Heart right ventricle (tissue), 16 donors: ENCODE measurements at regions not wholly inside any gene's neighbourhood (a gene's known extent, or its start where the extent isn't known, plus 50 kb on each side); places are given as distances from the start of the nearest gene placed in this dataset.

Experiments
- ATAC-seq, 8 donors: fragments of 200-7000 bp; cut with Tn5 transposase; one replicate each; pipeline ENCODE4 v1.9.1; 2020; ENCODE audit warnings: mild to moderate bottlenecking in 8 of 8, moderate library complexity in 8 of 8, moderate number of reproducible peaks in 1 of 8
- DNase-seq, 2 donors: peaks; one replicate each; pipeline ENCODE4 v3.0.0-alpha.2; 2020
- H3K27ac ChIP-seq, 10 donors: fragments of 200-600 bp; sonication (generic) in 2 of 10; one replicate each; pipeline versions ENCODE4 v1.5.0 to v1.8.0; 2020 to 2022; ENCODE audit warnings: mild to moderate bottlenecking in 3 of 10
- H3K27me3 ChIP-seq, 7 donors: fragments of 200-600 bp; one replicate each; pipeline ENCODE4 v1.8.0; 2021 to 2022; ENCODE audit warnings: mild to moderate bottlenecking in 2 of 7
- H3K36me3 ChIP-seq, 9 donors: fragments of 200-600 bp; sonication (generic) in 1 of 9; one replicate each; pipeline versions ENCODE4 v1.5.0 to v1.8.0; 2020 to 2022; ENCODE audit warnings: mild to moderate bottlenecking in 2 of 9
- H3K4me1 ChIP-seq, 9 donors: fragments of 200-600 bp; sonication (generic) in 1 of 9; one replicate each; pipeline versions ENCODE4 v1.5.0 to v1.8.0; 2020 to 2022; ENCODE audit warnings: mild to moderate bottlenecking in 4 of 9
- H3K4me3 ChIP-seq, 10 donors: fragments of 200-600 bp; sonication (generic) in 2 of 10; one replicate each; pipeline versions ENCODE4 v1.5.0 to v1.8.0; 2020 to 2022; ENCODE audit warnings: mild to moderate bottlenecking in 7 of 10, moderate library complexity in 2 of 10
- H3K9me3 ChIP-seq, 11 donors: fragments of 200-600 bp in 10 of 11; sonication (generic) in 2 of 11; one replicate each; pipeline versions ENCODE4 v1.5.0 to v1.8.0; 2013 to 2022; ENCODE audit warnings: mild to moderate bottlenecking in 2 of 11, control low read depth in 1 of 11, moderate library complexity in 1 of 11
- WGBS, 2 donors: extraction: QIAGEN DNeasy Blood & Tissue Kit; methylation state at CpG; one replicate each; pipeline ENCODE4 v1.1.7; 2013; ENCODE audit warnings: inconsistent platforms in 1 of 2; 5-methylcytosine and 5-hydroxymethylcytosine counted together
- intact Hi-C, 10 donors: fragments of 100-400 bp; cut with DNase I; formaldehyde crosslinking; loops; one replicate each; pipeline versions ENCODE4 v1.11.1 to v1.14.2; 2022
- TF ChIP-seq, protein P1 (sequence below), 9 donors: fragments of 200-600 bp; sonication (generic) in 2 of 9; IDR thresholded peaks; one replicate each; pipeline versions ENCODE4 v1.5.0 to v1.8.0; 2021 to 2022; ENCODE audit warnings: antibody characterized with exemption in 9 of 9, mild to moderate bottlenecking in 5 of 9, moderate library complexity in 1 of 9
- donor health status: Arrhythmogenic right ventricular cardiomyopathy.
- donor health status: ischemic (EF 13 %, LVEDD 7.1; RV severe dilation, severe dysfunction).
- donor health status: healthy with polysubstance abuse.
- donor health status: DM: no; HTN: yes; CAD: no.
- donor health status: DM: no; HTN: no; CAD: no.
- donor health status: ischemic (EF 25% LVEDD 6.9; RV normal size, moderate dysfunction).
- donor health status: ischemic (EF 25% LVEDD 5.7; RV mildly dilated, moderate dysfunction).
- donor health status: healthy.
- donor health status: DM: yes; HTN: yes; CAD: no.
- donor health status: Ischemic cardiomyopathy.
- donor health status: ischemic (EF 35%, LVEDD 5.7; RV mildly dilated, moderate dysfunction).
- donor health status: nonischemic (EF 11% LVEDD 7.7; RV severe dilation, severe dysfunction).
- donor health status: DM: yes; HTN: yes; CAD: no.
- donor health status: PGD.
- donor health status: ischemic (EF 29% LVEDD 5.4; RV normal size, mild dysfunction).
- donor health status: nonischemic (EF 23%, LVEDD 6.1; RV moderate dilation, normal function).

DNA sequence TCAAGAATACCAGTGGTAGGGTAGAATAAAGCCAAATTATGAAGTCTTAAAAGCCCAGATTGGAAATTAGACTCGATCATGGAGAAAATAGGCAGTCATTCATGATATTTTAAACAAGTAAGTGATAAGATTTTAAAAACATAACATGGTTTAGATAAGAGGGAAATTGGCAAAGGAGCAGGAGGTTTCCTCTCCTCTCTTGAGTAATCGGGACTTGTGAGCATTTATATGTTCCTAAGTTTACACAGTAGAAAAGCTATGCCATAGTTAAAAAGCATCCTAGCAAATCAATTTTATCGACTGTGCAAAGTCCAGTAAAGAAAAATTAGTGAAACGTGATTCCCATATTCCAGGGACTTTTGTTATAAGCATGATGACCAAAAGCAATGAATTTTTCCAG lies 313.2 kb downstream of the AHR start:
- no peaks in the 10 kb centered on the region for H3K27me3 ChIP-seq
- peaks cover 0 to 12% (median 0%) of the 10 kb centered on the region in 9 donors for H3K4me1 ChIP-seq
- peaks cover 0 to 4% (median 0%) of the 10 kb centered on the region in 11 donors for H3K9me3 ChIP-seq
- no peaks in the 10 kb centered on the region for H3K36me3 ChIP-seq
- TF ChIP-seq, protein P1, sequence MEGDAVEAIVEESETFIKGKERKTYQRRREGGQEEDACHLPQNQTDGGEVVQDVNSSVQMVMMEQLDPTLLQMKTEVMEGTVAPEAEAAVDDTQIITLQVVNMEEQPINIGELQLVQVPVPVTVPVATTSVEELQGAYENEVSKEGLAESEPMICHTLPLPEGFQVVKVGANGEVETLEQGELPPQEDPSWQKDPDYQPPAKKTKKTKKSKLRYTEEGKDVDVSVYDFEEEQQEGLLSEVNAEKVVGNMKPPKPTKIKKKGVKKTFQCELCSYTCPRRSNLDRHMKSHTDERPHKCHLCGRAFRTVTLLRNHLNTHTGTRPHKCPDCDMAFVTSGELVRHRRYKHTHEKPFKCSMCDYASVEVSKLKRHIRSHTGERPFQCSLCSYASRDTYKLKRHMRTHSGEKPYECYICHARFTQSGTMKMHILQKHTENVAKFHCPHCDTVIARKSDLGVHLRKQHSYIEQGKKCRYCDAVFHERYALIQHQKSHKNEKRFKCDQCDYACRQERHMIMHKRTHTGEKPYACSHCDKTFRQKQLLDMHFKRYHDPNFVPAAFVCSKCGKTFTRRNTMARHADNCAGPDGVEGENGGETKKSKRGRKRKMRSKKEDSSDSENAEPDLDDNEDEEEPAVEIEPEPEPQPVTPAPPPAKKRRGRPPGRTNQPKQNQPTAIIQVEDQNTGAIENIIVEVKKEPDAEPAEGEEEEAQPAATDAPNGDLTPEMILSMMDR (IDR thresholded peaks at IDR 0.05), result no peak
- H3K27ac ChIP-seq, result no peak overlapping the region
- DNase-seq (no peak), ATAC-seq (no peak)
- intact Hi-C loops, result no loop called here
- 72 to 79% methylated on average over 4 of the region's 4 CpGs for WGBS, 2 donors
- no peak overlapping the region for H3K4me3 ChIP-seq

DNA sequence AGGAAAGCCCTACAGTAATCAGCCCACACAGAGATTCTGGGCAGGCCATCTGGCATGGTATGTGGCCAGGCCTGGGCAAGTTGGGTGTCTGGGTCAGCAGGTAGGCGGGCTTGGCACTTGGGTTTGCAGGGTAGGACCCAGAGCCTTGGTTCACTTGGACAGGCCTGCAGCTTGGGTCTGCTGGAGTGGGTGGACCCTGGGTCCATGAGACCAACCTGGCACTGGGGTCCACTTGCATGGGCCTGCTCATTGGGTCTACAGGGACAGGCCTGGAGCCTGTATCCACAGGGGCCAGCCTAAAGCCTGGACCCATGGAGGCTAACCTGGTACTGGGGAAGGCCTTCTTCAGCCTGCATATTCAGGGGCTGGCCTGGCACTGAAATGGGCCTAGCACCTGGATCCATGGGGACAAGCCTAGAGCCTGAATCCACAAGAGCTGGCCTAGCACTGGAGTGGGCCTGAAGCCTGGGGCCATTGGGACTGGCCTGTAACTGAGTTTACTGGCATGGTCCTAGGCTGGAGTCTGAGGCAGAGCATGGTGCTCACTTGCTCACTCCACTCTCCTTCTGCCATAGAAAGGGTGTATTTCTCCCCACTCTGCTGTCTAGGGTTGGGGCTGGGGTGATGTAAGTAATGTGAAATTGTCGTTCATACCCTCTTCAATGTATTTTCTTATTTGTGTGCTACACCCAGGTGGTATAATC lies 315.0 kb downstream of the AHR start:
- H3K4me1 ChIP-seq, result peaks cover 0 to 4% (median 0%) of the 10 kb centered on the region in 9 donors
- no peak for ATAC-seq
- DNase-seq, result no peak

DNA sequence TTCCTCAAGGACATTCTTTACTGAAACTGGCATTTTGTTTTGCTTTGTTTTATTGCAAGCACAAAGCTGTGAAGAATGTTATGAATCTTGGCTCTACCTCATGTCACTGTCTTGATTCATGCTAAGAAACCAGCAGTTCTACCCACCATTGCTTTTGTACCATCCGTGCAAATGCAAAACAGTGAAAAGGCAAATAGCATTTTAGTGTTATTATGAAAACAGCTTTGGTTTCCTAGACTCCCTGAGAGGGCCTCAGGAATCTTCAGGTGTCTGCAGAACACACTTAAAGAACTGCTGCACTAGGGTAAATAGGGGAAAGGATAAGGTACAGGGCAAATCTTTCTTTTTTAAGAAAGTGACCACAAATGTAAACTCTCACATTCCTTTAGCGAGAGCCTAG lies 318.9 kb downstream of the AHR start:
- TF ChIP-seq, protein P1 (IDR thresholded peaks at IDR 0.05), result no peak
- no peak overlapping the region for H3K4me3 ChIP-seq
- ATAC-seq (no peak), DNase-seq (no peak)
- H3K36me3 ChIP-seq, result no peaks in the 10 kb centered on the region
- peaks cover 0 to 4% (median 0%) of the 10 kb centered on the region in 11 donors for H3K9me3 ChIP-seq
- H3K27ac ChIP-seq, result no peak overlapping the region
- 91 to 93% methylated on average over 2 of the region's 2 CpGs for WGBS, 2 donors
- H3K4me1 ChIP-seq, result no peaks in the 10 kb centered on the region
- intact Hi-C loops, result no loop called here
- no peaks in the 10 kb centered on the region for H3K27me3 ChIP-seq

More for the DNA sequence above, 315.0 kb downstream of the AHR start:
- H3K4me3 ChIP-seq, result no peak overlapping the region
- TF ChIP-seq, protein P1 (IDR thresholded peaks at IDR 0.05), result no peak
- H3K27ac ChIP-seq, result no peak overlapping the region
- H3K27me3 ChIP-seq, result no peaks in the 10 kb centered on the region
- peaks cover 0 to 4% (median 0%) of the 10 kb centered on the region in 11 donors for H3K9me3 ChIP-seq
- H3K36me3 ChIP-seq, result no peaks in the 10 kb centered on the region
- WGBS, 2 donors, result 95 to 98% methylated on average over 2 of the region's 2 CpGs
- intact Hi-C loops, result no loop called here

DNA sequence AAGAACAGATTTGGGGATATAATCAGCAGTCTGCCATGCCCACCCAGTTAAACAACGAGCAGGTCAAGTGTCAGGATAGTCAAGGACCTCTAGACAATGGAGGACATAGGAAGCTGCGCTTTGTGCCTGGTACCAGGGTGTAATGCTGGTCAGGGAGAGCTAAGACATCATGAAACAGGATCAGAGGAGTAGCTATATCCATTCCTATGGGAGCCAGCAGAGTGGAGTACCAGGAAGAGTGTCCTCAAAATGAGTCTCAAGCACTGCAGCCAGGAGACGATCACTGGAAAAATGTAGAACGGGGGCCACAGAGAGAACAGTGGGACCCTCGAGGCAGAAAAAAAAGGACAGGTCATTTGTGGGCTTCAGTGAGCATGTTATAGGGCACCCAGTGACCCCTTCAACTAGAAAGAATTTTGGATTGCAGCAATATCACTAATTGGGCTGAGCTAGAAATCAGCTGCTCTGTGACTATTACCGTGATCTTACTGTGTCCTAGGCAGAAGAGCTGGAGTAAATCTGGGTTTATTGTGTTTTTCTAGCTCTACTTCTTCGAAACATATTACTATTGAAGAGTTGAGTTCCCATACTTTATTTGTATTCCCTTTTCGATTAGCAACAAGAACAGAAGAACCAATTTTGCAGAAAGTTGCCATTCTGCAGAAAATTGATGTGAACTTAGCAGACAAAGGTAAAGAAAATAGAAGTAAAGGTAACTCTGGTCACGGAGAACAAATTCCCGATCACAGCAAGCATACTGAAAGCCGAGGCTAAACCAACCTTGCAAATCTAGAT lies 319.6 kb downstream of the AHR start:
- Histone ChIP-seq H3K27ac (no peak overlapping the region), H3K4me3 (no peak overlapping the region), H3K36me3 (no peaks in the 10 kb centered on the region), H3K4me1 (no peaks in the 10 kb centered on the region), H3K27me3 (no peaks in the 10 kb centered on the region), H3K9me3 (peaks cover 0 to 4% (median 0%) of the 10 kb centered on the region in 11 donors)
- TF ChIP-seq, protein P1 (IDR thresholded peaks at IDR 0.05), result no peak
- DNase-seq, result no peak
- no peak for ATAC-seq
- WGBS, 2 donors, result 81 to 88% methylated on average over 11 of the region's 11 CpGs
- intact Hi-C loops, result no loop called here
